Ishikawa (cell line): ENCODE measurements at regions not wholly inside any gene's neighbourhood (a gene's known extent, or its start where the extent isn't known, plus 50 kb on each side); places are given as distances from the start of the nearest gene placed in this dataset.

Experiments used
- EP300 ChIP-seq: IDR thresholded peaks from 2 replicates; pipeline ENCODE4 v1.6.1; 2012; ENCODE audit warnings: borderline replicate concordance
- MAX ChIP-seq: IDR thresholded peaks from 2 replicates; pipeline ENCODE4 v1.6.1; 2012
- RAD21 ChIP-seq: IDR thresholded peaks from 2 replicates; pipeline ENCODE4 v1.6.1; 2012; ENCODE audit warnings: low read depth

DNA sequence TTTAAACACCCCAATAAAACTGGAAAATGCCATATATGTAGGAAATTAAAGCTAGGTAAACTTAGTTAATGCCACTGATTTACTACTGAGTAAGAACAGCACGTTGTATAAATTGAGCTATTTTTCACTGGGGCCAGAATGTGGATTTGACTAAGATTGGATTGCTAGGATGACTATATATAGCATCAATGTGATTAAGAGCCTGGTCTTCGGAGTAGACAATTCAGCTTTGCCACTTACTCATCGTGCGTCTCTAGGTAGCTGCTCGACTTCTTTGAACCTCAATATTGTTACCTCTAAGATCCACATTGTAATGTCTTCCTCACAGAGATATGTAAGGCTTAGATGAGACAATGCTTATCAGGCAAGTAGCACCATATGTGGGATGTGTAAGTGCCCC lies 462.5 kb downstream of the KLF12 start:
- TF ChIP-seq RAD21 (no peak), MAX (no peak), EP300 (no peak)
